SK-N-SH (cell line): ENCODE measurements at regions not wholly inside any gene's neighbourhood (a gene's known extent, or its start where the extent isn't known, plus 50 kb on each side); places are given as distances from the start of the nearest gene placed in this dataset.

ENCODE experiments used
- CTCF ChIA-PET: fragments of 300-600, 350-600 bp; formaldehyde crosslinking; extraction: SDS; loops from one replicate; lab custom pipeline; 2021; lab: Yijun Ruan, JAX
- POLR2A ChIA-PET: fragments of 350-600 bp; sonication (Branson Sonifier 250); formaldehyde crosslinking; extraction: SDS; loops from one replicate; lab custom pipeline; 2020; ENCODE audit warnings: antibody characterized with exemption, inconsistent platforms; lab: Yijun Ruan, JAX
- DNase-seq: peaks from one replicate; pipeline ENCODE4 v3.0.0; 2012
- H2AFZ ChIP-seq: fragments of 200-600 bp; sonication (generic); 2 replicates; pipeline ENCODE4 v1.8.1; 2016; ENCODE audit warnings: antibody characterized with exemption, mild to moderate bottlenecking, low read depth
- H3F3A ChIP-seq: fragments of 200-600 bp; sonication (generic); replicated peaks from 2 replicates; pipeline ENCODE3; 2016; ENCODE audit warnings: antibody characterized with exemption, mild to moderate bottlenecking; ENCODE audit not compliant: insufficient read depth
- H3K27ac ChIP-seq, 2 experiments: fragments of 200-500 bp in 1 of 2; fragments of 200-600 bp in 1 of 2; sonication (Bioruptor generic) in 1 of 2; sonication (generic), shearing (Covaris generic) in 1 of 2; 2 replicates each; pipeline versions ENCODE4 v1.5.1 to v1.6.1; 2014 to 2016; ENCODE audit warnings: low read depth in 2 of 2, inconsistent platforms in 1 of 2, low read length in 1 of 2, mild to moderate bottlenecking in 1 of 2, mixed read lengths in 1 of 2
- H3K27me3 ChIP-seq: fragments of 200-600 bp; sonication (generic), shearing (Covaris generic); 2 replicates; pipeline ENCODE4 v1.6.1; 2016; ENCODE audit warnings: mixed run types; ENCODE audit not compliant: insufficient read depth
- H3K36me3 ChIP-seq, 2 experiments: fragments of 200-500 bp in 1 of 2; fragments of 200-600 bp in 1 of 2; sonication (Bioruptor generic) in 1 of 2; sonication (generic) in 1 of 2; replicated peaks in 1 of 2; 2 replicates each; pipeline versions ENCODE3 to v1.5.1; 2014 to 2016; ENCODE audit warnings: low read length in 1 of 2, mild to moderate bottlenecking in 1 of 2; ENCODE audit not compliant: insufficient read depth in 2 of 2, control insufficient read depth in 1 of 2
- H3K4me1 ChIP-seq, 2 experiments: fragments of 200-500 bp in 1 of 2; fragments of 200-600 bp in 1 of 2; sonication (Bioruptor generic) in 1 of 2; sonication (generic), shearing (Covaris generic) in 1 of 2; 2 replicates each; pipeline versions ENCODE4 v1.5.1 to v1.6.1; 2014 to 2016; ENCODE audit warnings: low read depth in 1 of 2, low read length in 1 of 2, mixed run types in 1 of 2; ENCODE audit not compliant: insufficient read depth in 2 of 2, control insufficient read depth in 1 of 2
- H3K4me2 ChIP-seq: fragments of 200-600 bp; sonication (generic), shearing (Covaris generic); 2 replicates; pipeline ENCODE4 v1.6.1; 2017; ENCODE audit warnings: mixed run types
- H3K4me3 ChIP-seq, 2 experiments: fragments of 200-500 bp in 1 of 2; fragments of 200-600 bp in 1 of 2; sonication (Bioruptor generic) in 1 of 2; sonication (generic), shearing (Covaris generic) in 1 of 2; 2 replicates each; pipeline versions ENCODE4 v1.5.1 to v1.8.1; 2014 to 2016; ENCODE audit warnings: low read depth in 2 of 2, inconsistent platforms in 1 of 2, low read length in 1 of 2, mild to moderate bottlenecking in 1 of 2, mixed read lengths in 1 of 2, moderate library complexity in 1 of 2
- H3K79me2 ChIP-seq: fragments of 200-600 bp; sonication (generic); 2 replicates; pipeline ENCODE4 v1.8.1; 2017; ENCODE audit warnings: mild to moderate bottlenecking; ENCODE audit not compliant: insufficient read depth
- H3K9ac ChIP-seq: fragments of 200-600 bp; sonication (generic); 2 replicates; pipeline ENCODE4 v1.6.1; 2017; ENCODE audit warnings: mixed run types
- H3K9me2 ChIP-seq: fragments of 200-600 bp; sonication (generic); 2 replicates; pipeline ENCODE4 v1.6.1; 2017; ENCODE audit warnings: mixed run types
- H3K9me3 ChIP-seq: fragments of 200-600 bp; sonication (generic); 2 replicates; pipeline ENCODE4 v1.6.1; 2017; ENCODE audit warnings: mixed run types, mild to moderate bottlenecking, moderate library complexity
- H4K20me1 ChIP-seq: fragments of 200-600 bp; sonication (generic); 2 replicates; pipeline ENCODE4 v1.6.1; 2017; ENCODE audit warnings: mild to moderate bottlenecking, mixed run types; ENCODE audit not compliant: insufficient read depth
- CHD2 ChIP-seq: fragments of 150-350 bp; IDR thresholded peaks from 2 replicates; pipeline ENCODE4 v1.6.1; 2018; ENCODE audit warnings: low read length; ENCODE audit not compliant: partially characterized antibody
- EP300 ChIP-seq, 2 experiments: IDR thresholded peaks; 2 replicates each; pipeline versions ENCODE4 v1.4.0 to v1.6.1; 2012; ENCODE audit warnings: borderline replicate concordance in 1 of 2, low read depth in 1 of 2, low read length in 1 of 2
- EZH2phosphoT487 ChIP-seq: fragments of 200-600 bp; sonication (generic); IDR thresholded peaks from 2 replicates; pipeline ENCODE4 v1.6.1; 2017; ENCODE audit warnings: low read depth, mixed run types, mild to moderate bottlenecking, antibody characterized with exemption, moderate library complexity, borderline replicate concordance
- GABPA ChIP-seq: IDR thresholded peaks from 2 replicates; pipeline ENCODE4 v1.4.0; 2012; ENCODE audit warnings: low read depth, mild to moderate bottlenecking
- JUND ChIP-seq: IDR thresholded peaks from 2 replicates; pipeline ENCODE4 v1.4.0; 2012
- MAX ChIP-seq: IDR thresholded peaks from 2 replicates; pipeline ENCODE4 v1.4.0; 2012; ENCODE audit warnings: low read depth
- MXI1 ChIP-seq: IDR thresholded peaks from 2 replicates; pipeline ENCODE4 v1.6.1; 2012; ENCODE audit warnings: mild to moderate bottlenecking, low read depth, low read length, improper control_type of control experiment
- POLR2AphosphoS5 ChIP-seq: IDR thresholded peaks from 2 replicates; pipeline ENCODE4 v1.6.1; 2012; ENCODE audit warnings: low read depth, low read length
- RAD21 ChIP-seq: IDR thresholded peaks from 2 replicates; pipeline ENCODE4 v1.6.1; 2012; ENCODE audit warnings: mild to moderate bottlenecking, low read length
- REST ChIP-seq: IDR thresholded peaks from 2 replicates; pipeline ENCODE4 v1.6.1; 2012; ENCODE audit warnings: mild to moderate bottlenecking, low read depth, low read length, moderate library complexity
- SMC3 ChIP-seq: IDR thresholded peaks from 2 replicates; pipeline ENCODE4 v1.6.1; 2012; ENCODE audit warnings: low read depth, low read length, improper control_type of control experiment
- TAF1 ChIP-seq: IDR thresholded peaks from 2 replicates; pipeline ENCODE4 v1.6.1; 2012; ENCODE audit warnings: low read depth, mild to moderate bottlenecking, low read length, moderate library complexity, borderline replicate concordance
- TCF12 ChIP-seq: IDR thresholded peaks from 2 replicates; pipeline ENCODE4 v1.4.0; 2012
- WGBS: methylation state at CpG from one replicate; pipeline ENCODE4 v1.1.6; 2017; ENCODE audit warnings: low lambda C conversion rate; 5-methylcytosine and 5-hydroxymethylcytosine counted together

- TF ChIP-seq REST: no peak
- no peak for TF ChIP-seq JUND
- no peak for TF ChIP-seq MXI1
- no peak for TF ChIP-seq TAF1
- no peak for TF ChIP-seq SMC3
- no peak for TF ChIP-seq POLR2AphosphoS5
Measured at GRCh38 chr5:2250365-2250950, 367.7 kb upstream of the IRX4 start (continued).

- H2AFZ ChIP-seq: no peak overlapping the region
- no peak for DNase-seq
- H3K9me2 ChIP-seq: no peaks in the 10 kb centered on the region
- TF ChIP-seq MAX (no peak), EZH2phosphoT487 (no peak), TAF1 (no peak)
- H3K9me3 ChIP-seq: no peaks in the 10 kb centered on the region
- 0% methylated on average over 8 of the region's 10 CpGs for WGBS
- no peak overlapping the region for H3K4me3 ChIP-seq
- H3K27ac ChIP-seq: no peak overlapping the region
- ChIA-PET POLR2A (no interaction called here), CTCF (no interaction called here)
- no peaks in the 10 kb centered on the region for H4K20me1 ChIP-seq
- H3K79me2 ChIP-seq: no peaks in the 10 kb centered on the region
- H3K36me3 ChIP-seq: no peaks in the 10 kb centered on the region
- H3F3A ChIP-seq: no peaks in the 10 kb centered on the region
- no peak overlapping the region for H3K4me2 ChIP-seq
- no peak overlapping the region for H3K9ac ChIP-seq
- no peaks in the 10 kb centered on the region for H3K4me1 ChIP-seq
- H3K27me3 ChIP-seq: peaks cover 13% of the 10 kb centered on the region; the same call in 1 of the 2 replicates
Measured at GRCh38 chr5:2249442-2249841, 366.7 kb upstream of the IRX4 start.

- POLR2A ChIA-PET: no interaction called here
- Histone ChIP-seq H3K9me2 (no peaks in the 10 kb centered on the region), H3K27ac (no peak overlapping the region), H3K9ac (no peak overlapping the region), H3K36me3 (no peaks in the 10 kb centered on the region), H3K4me2 (no peak overlapping the region), H2AFZ (no peak overlapping the region), H4K20me1 (no peaks in the 10 kb centered on the region), H3K79me2 (no peaks in the 10 kb centered on the region), H3K9me3 (no peaks in the 10 kb centered on the region), H3K27me3 (peaks cover 13% of the 10 kb centered on the region; the same call in 1 of the 2 replicates), H3K4me1 (no peaks in the 10 kb centered on the region), H3F3A (no peaks in the 10 kb centered on the region), H3K4me3 (no peak overlapping the region)
- no peak for DNase-seq
- CTCF ChIA-PET: no interaction called here
- WGBS: no CpG with 5 or more reads among the region's 2 CpGs
- TF ChIP-seq EP300 (IDR thresholded peaks at IDR 0.05; ENCODE audit: borderline replicate concordance in 1 of 2, low read depth in 1 of 2, low read length in 1 of 2) (no peak), CHD2 (no peak), RAD21 (no peak), GABPA (no peak), POLR2AphosphoS5 (no peak), EZH2phosphoT487 (no peak), TCF12 (no peak)
Measured at GRCh38 chr5:2249026-2249425, 366.3 kb upstream of the IRX4 start.
